Lung (tissue), 11 donors: ENCODE measurements at regions not wholly inside any gene's neighbourhood (a gene's known extent, or its start where the extent isn't known, plus 50 kb on each side); places are given as distances from the start of the nearest gene placed in this dataset.

Source experiments
- ATAC-seq: fragments of 200-7000 bp; cut with Tn5 transposase; one replicate; pipeline ENCODE4 v1.9.1; 2020; ENCODE audit warnings: moderate number of reproducible peaks; ENCODE audit not compliant: insufficient read depth, low FRiP score
- DNase-seq, 3 donors: peaks; one replicate each; pipeline ENCODE4 v3.0.0-alpha.2; 2013 to 2017
- H3K27ac ChIP-seq, 2 donors: one replicate each; pipeline ENCODE4 v1.5.1; 2013; ENCODE audit warnings: mild to moderate bottlenecking in 2 of 2, moderate library complexity in 2 of 2, control low read depth in 1 of 2, inconsistent platforms in 1 of 2, low read depth in 1 of 2, low read length in 1 of 2
- H3K27me3 ChIP-seq, 3 donors: one replicate each; pipeline ENCODE4 v1.5.1; 2013; ENCODE audit warnings: low read length in 2 of 3; ENCODE audit not compliant: control insufficient read depth in 3 of 3, insufficient read depth in 3 of 3
- H3K36me3 ChIP-seq, 4 donors: one replicate each; pipeline ENCODE4 v1.5.1; 2013; ENCODE audit warnings: low read length in 4 of 4, mild to moderate bottlenecking in 1 of 4, moderate library complexity in 1 of 4; ENCODE audit not compliant: control insufficient read depth in 4 of 4, insufficient read depth in 4 of 4
- H3K4me1 ChIP-seq, 5 donors: one replicate each; pipeline ENCODE4 v1.5.1; 2013; ENCODE audit warnings: low read length in 5 of 5, mild to moderate bottlenecking in 2 of 5, moderate library complexity in 1 of 5; ENCODE audit not compliant: control insufficient read depth in 5 of 5, insufficient read depth in 5 of 5
- H3K4me3 ChIP-seq: one replicate; pipeline ENCODE4 v1.5.1; 2013; ENCODE audit warnings: mild to moderate bottlenecking, control low read depth, moderate library complexity
- H3K9ac ChIP-seq, 2 donors: one replicate each; pipeline ENCODE4 v1.5.1; 2013; ENCODE audit warnings: low read length in 2 of 2, control low read depth in 1 of 2; ENCODE audit not compliant: insufficient read depth in 1 of 2
- H3K9me3 ChIP-seq, 4 donors: one replicate each; pipeline ENCODE4 v1.5.1; 2013; ENCODE audit warnings: low read length in 3 of 4, mild to moderate bottlenecking in 1 of 4, moderate library complexity in 1 of 4; ENCODE audit not compliant: control insufficient read depth in 4 of 4, insufficient read depth in 3 of 4
- WGBS, 2 donors: extraction: QIAGEN DNeasy Blood & Tissue Kit; methylation state at CpG; one replicate each; pipeline ENCODE4 v1.1.7; 2013; 5-methylcytosine and 5-hydroxymethylcytosine counted together
- TF ChIP-seq, protein P1 (sequence below): IDR thresholded peaks from 2 replicates; pipeline ENCODE4 v1.5.1; 2012; ENCODE audit warnings: mild to moderate bottlenecking; ENCODE audit errors: control extremely low read depth, extremely low read depth
- donor health status: control.
- donor health status: control.
- donor health status: Bipolar disorder and iron deficiency.
- donor health status: healthy.
- donor health status: DM: yes; HTN: yes; CAD: no.

DNA sequence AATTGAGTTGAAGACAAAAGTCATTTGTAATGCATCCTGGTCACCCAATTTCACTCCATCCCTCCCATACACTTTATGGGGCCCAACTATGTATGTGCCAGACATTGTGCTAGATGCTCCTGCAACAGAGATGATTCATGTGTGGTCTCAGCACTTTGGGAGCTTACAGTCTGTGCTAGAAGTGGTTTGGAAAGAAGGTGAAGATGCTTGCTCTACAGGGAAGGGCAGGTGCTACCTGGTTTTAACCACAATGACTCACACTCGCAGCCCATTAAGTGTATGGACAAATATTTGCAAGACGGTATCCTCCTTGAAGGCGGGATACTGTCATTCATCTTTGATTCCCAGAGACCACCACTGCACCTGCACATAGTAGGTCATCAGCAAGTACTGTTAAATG is 257.6 kb downstream of the OTUD1 start:
- Histone ChIP-seq H3K9ac (no peak overlapping the region), H3K27me3 (peaks cover 24 to 54% (median 47%) of the 10 kb centered on the region in 3 donors), H3K27ac (no peak overlapping the region), H3K9me3 (no peaks in the 10 kb centered on the region), H3K4me1 (peaks cover 0 to 16% (median 11%) of the 10 kb centered on the region in 5 donors), H3K36me3 (no peaks in the 10 kb centered on the region), H3K4me3 (no peak overlapping the region)
- WGBS, 2 donors = 63 to 77% methylated on average over 3 of the region's 3 CpGs
- ATAC-seq (no peak), DNase-seq (no peak)
- TF ChIP-seq, protein P1, sequence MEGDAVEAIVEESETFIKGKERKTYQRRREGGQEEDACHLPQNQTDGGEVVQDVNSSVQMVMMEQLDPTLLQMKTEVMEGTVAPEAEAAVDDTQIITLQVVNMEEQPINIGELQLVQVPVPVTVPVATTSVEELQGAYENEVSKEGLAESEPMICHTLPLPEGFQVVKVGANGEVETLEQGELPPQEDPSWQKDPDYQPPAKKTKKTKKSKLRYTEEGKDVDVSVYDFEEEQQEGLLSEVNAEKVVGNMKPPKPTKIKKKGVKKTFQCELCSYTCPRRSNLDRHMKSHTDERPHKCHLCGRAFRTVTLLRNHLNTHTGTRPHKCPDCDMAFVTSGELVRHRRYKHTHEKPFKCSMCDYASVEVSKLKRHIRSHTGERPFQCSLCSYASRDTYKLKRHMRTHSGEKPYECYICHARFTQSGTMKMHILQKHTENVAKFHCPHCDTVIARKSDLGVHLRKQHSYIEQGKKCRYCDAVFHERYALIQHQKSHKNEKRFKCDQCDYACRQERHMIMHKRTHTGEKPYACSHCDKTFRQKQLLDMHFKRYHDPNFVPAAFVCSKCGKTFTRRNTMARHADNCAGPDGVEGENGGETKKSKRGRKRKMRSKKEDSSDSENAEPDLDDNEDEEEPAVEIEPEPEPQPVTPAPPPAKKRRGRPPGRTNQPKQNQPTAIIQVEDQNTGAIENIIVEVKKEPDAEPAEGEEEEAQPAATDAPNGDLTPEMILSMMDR = no peak

DNA sequence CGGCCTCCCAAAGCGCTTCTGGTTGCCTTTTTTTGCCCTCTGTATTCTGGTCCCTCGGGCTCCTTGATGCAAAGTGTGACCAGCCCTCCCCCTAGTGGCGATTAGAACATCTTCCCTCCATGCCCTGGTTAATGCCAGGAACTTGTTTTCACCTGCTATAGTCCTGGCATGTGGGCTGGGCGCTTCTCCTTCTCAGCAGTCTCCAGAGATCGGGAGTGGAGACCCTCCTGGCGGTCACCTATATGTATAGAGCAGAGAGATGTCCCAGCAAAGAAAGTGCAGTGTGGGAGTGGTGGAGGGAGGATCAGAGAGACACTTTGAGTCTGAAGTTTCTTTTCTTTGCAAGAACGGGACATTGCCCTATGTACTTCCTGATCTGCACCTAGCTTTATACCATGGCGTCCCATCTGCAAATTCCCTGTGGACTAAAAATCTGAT is 264.1 kb downstream of the OTUD1 start:
- Histone ChIP-seq H3K4me1 (peaks cover 0 to 1% (median 0%) of the 10 kb centered on the region in 5 donors), H3K27ac (no peak overlapping the region), H3K9me3 (no peaks in the 10 kb centered on the region), H3K27me3 (no peaks in the 10 kb centered on the region), H3K36me3 (no peaks in the 10 kb centered on the region), H3K4me3 (no peak overlapping the region), H3K9ac (no peak overlapping the region)
- TF ChIP-seq, protein P1 = no peak
- no peak for ATAC-seq
- DNase-seq = peak; percentile 35 to 70 (median 56)
- 7 to 12% methylated on average over 9 of the region's 9 CpGs for WGBS, 2 donors

DNA sequence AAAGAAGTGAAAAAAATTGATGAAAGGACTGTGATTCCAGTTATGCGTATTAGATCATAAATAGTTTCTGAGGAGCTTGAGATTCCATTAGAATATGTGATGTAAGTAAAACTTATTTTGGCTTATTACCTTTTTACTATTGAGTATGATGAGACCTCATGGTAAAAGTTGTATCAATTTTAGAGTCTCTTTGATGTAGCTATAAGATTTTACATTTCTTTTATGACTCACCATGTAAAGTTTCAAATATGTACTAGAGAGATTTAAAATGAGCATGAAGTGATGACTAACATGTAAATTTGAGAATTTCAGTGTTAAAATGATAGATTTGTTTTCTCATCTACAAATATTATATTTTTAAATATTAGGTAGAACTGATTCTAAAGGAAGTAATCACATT is 276.5 kb downstream of the OTUD1 start:
- TF ChIP-seq, protein P1 = no peak
- Histone ChIP-seq H3K36me3 (no peaks in the 10 kb centered on the region), H3K27ac (no peak overlapping the region), H3K9ac (no peak overlapping the region), H3K4me1 (no peaks in the 10 kb centered on the region), H3K9me3 (no peaks in the 10 kb centered on the region), H3K4me3 (no peak overlapping the region), H3K27me3 (no peaks in the 10 kb centered on the region)
- DNase-seq (no peak), ATAC-seq (no peak)
- WGBS, 2 donors = 96 to 98% methylated on average over 1 of the region's 1 CpG

DNA sequence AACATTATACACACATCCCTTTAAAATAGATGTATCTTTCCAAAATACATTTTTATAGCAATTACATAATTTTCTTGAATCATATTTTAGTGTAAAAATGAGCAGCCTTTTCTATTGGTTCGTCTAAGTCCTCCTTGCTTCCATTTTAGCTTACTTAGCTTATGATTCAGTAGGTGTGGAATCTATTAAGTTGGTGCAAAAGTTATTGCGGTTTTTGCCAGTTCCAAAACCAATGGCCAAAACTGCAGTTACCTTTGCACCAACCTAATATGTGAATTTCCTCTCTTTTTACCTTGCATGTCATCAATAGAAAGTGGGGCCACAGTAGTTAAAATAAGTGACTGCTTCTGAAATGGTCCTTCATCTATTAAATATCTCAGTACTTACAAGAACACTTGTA is 279.0 kb downstream of the OTUD1 start:
- Histone ChIP-seq H3K27ac (no peak overlapping the region), H3K4me1 (no peaks in the 10 kb centered on the region), H3K9ac (no peak overlapping the region), H3K4me3 (no peak overlapping the region), H3K9me3 (no peaks in the 10 kb centered on the region), H3K27me3 (no peaks in the 10 kb centered on the region), H3K36me3 (no peaks in the 10 kb centered on the region)
- ATAC-seq (no peak), DNase-seq (no peak)
- TF ChIP-seq, protein P1 = no peak
- 61 to 76% methylated on average over 2 of the region's 2 CpGs for WGBS, 2 donors
